Cardiac septum (tissue), 1 donor: ENCODE measurements at regions not wholly inside any gene's neighbourhood (a gene's known extent, or its start where the extent isn't known, plus 50 kb on each side); places are given as distances from the start of the nearest gene placed in this dataset.

Experiments used
- DNase-seq: peaks from one replicate; pipeline ENCODE4 v3.0.0-alpha.2; 2020; ENCODE audit warnings: low spot score
- intact Hi-C: fragments of 100-400 bp; cut with DNase I; formaldehyde crosslinking; loops from one replicate; pipeline ENCODE4 v1.14.0; 2022
- donor health status: DM: no; HTN: no; CAD: no.

- DNase-seq, result no peak
- intact Hi-C loops, result no loop called here
Observed at GRCh38 chr18:30929718-30930117, 112.8 kb downstream of the DSC3 start.

GRCh38 chr18:30929065-30929464, 113.5 kb downstream of the DSC3 start:
- DNase-seq, result no peak
- intact Hi-C loops, result no loop called here

GRCh38 chr18:30927517-30928075, 114.9 kb downstream of the DSC3 start:
- intact Hi-C loops, result no loop called here
- DNase-seq, result no peak

- intact Hi-C loops, result no loop called here
- DNase-seq, result no peak
Observed at GRCh38 chr18:30927042-30927441, 115.5 kb downstream of the DSC3 start.

GRCh38 chr18:30925795-30926194, 116.7 kb downstream of the DSC3 start:
- intact Hi-C loops, result no loop called here
- DNase-seq, result no peak

GRCh38 chr18:30920757-30921156, 121.8 kb downstream of the DSC3 start:
- intact Hi-C loops, result no loop called here
- no peak for DNase-seq

GRCh38 chr18:30920351-30920750, 122.2 kb downstream of the DSC3 start:
- no peak for DNase-seq
- intact Hi-C loops, result no loop called here

- intact Hi-C loops, result no loop called here
- DNase-seq, result no peak
Observed at GRCh38 chr18:30917651-30918050, 124.9 kb downstream of the DSC3 start.

GRCh38 chr18:30915336-30915988, 127.1 kb downstream of the DSC3 start:
- no peak for DNase-seq
- intact Hi-C loops, result no loop called here

- intact Hi-C loops, result no loop called here
- DNase-seq, result no peak
Observed at GRCh38 chr18:30908381-30908780, 134.2 kb downstream of the DSC3 start.

- intact Hi-C loops, result no loop called here
- no peak for DNase-seq
Observed at GRCh38 chr18:30903566-30903965, 139.0 kb downstream of the DSC3 start.

GRCh38 chr18:30889519-30890301, 152.8 kb downstream of the DSC3 start:
- intact Hi-C loops, result no loop called here
- DNase-seq, result no peak

GRCh38 chr18:30888344-30888743, 154.2 kb downstream of the DSC3 start:
- intact Hi-C loops, result no loop called here
- DNase-seq, result no peak

- intact Hi-C loops, result no loop called here
- DNase-seq, result no peak
Observed at GRCh38 chr18:30886998-30887397, 155.5 kb downstream of the DSC3 start.

GRCh38 chr18:30870466-30870865, 172.1 kb downstream of the DSC3 start:
- no peak for DNase-seq
- intact Hi-C loops, result no loop called here

- intact Hi-C loops, result no loop called here
Observed at GRCh38 chr18:30862900-30863299, 179.6 kb downstream of the DSC3 start.

GRCh38 chr18:30860741-30861140, 181.8 kb downstream of the DSC3 start:
- no peak for DNase-seq
- intact Hi-C loops, result no loop called here

More at GRCh38 chr18:30862900-30863299, 179.6 kb downstream of the DSC3 start:
- no peak for DNase-seq

- DNase-seq, result no peak
- intact Hi-C loops, result no loop called here
Observed at GRCh38 chr18:30859036-30859435, 183.5 kb downstream of the DSC3 start.

- no peak for DNase-seq
- intact Hi-C loops, result no loop called here
Observed at GRCh38 chr18:30858560-30858959, 184.0 kb downstream of the DSC3 start.

- DNase-seq, result no peak
- intact Hi-C loops, result no loop called here
Observed at GRCh38 chr18:30855762-30856161, 186.8 kb downstream of the DSC3 start.

GRCh38 chr18:30852980-30853379, 189.6 kb downstream of the DSC3 start:
- DNase-seq, result no peak
- intact Hi-C loops, result no loop called here
